Colonic mucosa (tissue), 4 donors: ENCODE measurements at regions not wholly inside any gene's neighbourhood (a gene's known extent, or its start where the extent isn't known, plus 50 kb on each side); places are given as distances from the start of the nearest gene placed in this dataset.

ENCODE experiments used
- DNase-seq: peaks from one replicate; pipeline ENCODE4 v3.0.0-alpha.2; 2020
- H3K27ac ChIP-seq: fragments of 200-600 bp; one replicate; pipeline ENCODE4 v1.8.0; 2021
- H3K27me3 ChIP-seq: fragments of 200-600 bp; one replicate; pipeline ENCODE4 v1.8.0; 2021
- H3K36me3 ChIP-seq: fragments of 200-600 bp; one replicate; pipeline ENCODE4 v1.8.0; 2021
- H3K4me1 ChIP-seq: fragments of 200-600 bp; one replicate; pipeline ENCODE4 v1.8.0; 2021; ENCODE audit warnings: mild to moderate bottlenecking
- H3K4me3 ChIP-seq: fragments of 200-600 bp; one replicate; pipeline ENCODE4 v1.8.0; 2021
- H3K9ac ChIP-seq, 2 donors: one replicate each; pipeline ENCODE4 v1.7.0; 2013; ENCODE audit warnings: control low read depth in 2 of 2, low read depth in 2 of 2, low read length in 2 of 2
- H3K9me3 ChIP-seq: fragments of 200-600 bp; one replicate; pipeline ENCODE4 v1.8.0; 2021
- intact Hi-C: fragments of 100-400 bp; cut with DNase I; formaldehyde crosslinking; loops from one replicate; pipeline ENCODE4 v1.14.1; 2022
- TF ChIP-seq, protein P1 (sequence below): fragments of 200-600 bp; IDR thresholded peaks from one replicate; pipeline ENCODE4 v1.8.0; 2022; ENCODE audit warnings: antibody characterized with exemption, mild to moderate bottlenecking
- donor health status: healthy.
- donor health status: DM: no; HTN: no; CAD: no.
- donor health status: DM: no; HTN: no; CAD: no.

- no peak for DNase-seq
- intact Hi-C loops = no loop called here
- H3K27ac ChIP-seq = no peak overlapping the region
- no peak overlapping the region for H3K9ac ChIP-seq
- H3K27me3 ChIP-seq = no peaks in the 10 kb centered on the region
- H3K36me3 ChIP-seq = no peaks in the 10 kb centered on the region
- TF ChIP-seq, protein P1, sequence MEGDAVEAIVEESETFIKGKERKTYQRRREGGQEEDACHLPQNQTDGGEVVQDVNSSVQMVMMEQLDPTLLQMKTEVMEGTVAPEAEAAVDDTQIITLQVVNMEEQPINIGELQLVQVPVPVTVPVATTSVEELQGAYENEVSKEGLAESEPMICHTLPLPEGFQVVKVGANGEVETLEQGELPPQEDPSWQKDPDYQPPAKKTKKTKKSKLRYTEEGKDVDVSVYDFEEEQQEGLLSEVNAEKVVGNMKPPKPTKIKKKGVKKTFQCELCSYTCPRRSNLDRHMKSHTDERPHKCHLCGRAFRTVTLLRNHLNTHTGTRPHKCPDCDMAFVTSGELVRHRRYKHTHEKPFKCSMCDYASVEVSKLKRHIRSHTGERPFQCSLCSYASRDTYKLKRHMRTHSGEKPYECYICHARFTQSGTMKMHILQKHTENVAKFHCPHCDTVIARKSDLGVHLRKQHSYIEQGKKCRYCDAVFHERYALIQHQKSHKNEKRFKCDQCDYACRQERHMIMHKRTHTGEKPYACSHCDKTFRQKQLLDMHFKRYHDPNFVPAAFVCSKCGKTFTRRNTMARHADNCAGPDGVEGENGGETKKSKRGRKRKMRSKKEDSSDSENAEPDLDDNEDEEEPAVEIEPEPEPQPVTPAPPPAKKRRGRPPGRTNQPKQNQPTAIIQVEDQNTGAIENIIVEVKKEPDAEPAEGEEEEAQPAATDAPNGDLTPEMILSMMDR = no peak
- H3K4me1 ChIP-seq = no peaks in the 10 kb centered on the region
- H3K9me3 ChIP-seq = peaks cover 3% of the 10 kb centered on the region
- no peak overlapping the region for H3K4me3 ChIP-seq
Measured at GRCh38 chr22:19648419-19648929, 65.8 kb upstream of the SEPTIN5 start.

DNA sequence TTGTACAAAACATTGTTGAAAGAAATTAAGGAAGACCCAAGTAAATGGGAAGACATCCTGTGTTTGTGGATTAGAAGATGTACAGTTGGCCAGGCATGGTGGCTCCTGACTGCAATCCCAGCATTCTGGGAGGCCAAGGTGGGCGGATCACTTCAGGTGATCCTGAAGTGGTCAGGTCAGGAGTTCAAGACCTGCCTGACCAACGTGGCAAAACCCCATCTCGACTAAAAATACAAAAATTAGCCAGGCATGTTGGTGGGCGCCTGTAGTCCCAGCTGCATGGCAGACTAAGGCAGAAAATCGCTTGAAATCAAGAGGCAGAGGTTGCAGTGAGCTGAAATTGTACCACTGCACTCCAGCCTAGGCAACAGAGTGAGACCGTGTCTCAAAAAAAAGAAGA, 62.0 kb upstream of the SEPTIN5 start:
- TF ChIP-seq, protein P1 = no peak
- Histone ChIP-seq H3K9ac (no peak overlapping the region), H3K27me3 (no peaks in the 10 kb centered on the region), H3K9me3 (peaks cover 3% of the 10 kb centered on the region), H3K36me3 (no peaks in the 10 kb centered on the region), H3K4me3 (no peak overlapping the region), H3K4me1 (no peaks in the 10 kb centered on the region), H3K27ac (no peak overlapping the region)
- DNase-seq = no peak
- intact Hi-C loops = no loop called here

- DNase-seq = no peak
- H3K4me3 ChIP-seq = no peak overlapping the region
- no peaks in the 10 kb centered on the region for H3K27me3 ChIP-seq
- TF ChIP-seq, protein P1 = no peak
- intact Hi-C loops = no loop called here
- H3K36me3 ChIP-seq = no peaks in the 10 kb centered on the region
- no peak overlapping the region for H3K9ac ChIP-seq
- H3K4me1 ChIP-seq = no peaks in the 10 kb centered on the region
- H3K27ac ChIP-seq = no peak overlapping the region
- no peaks in the 10 kb centered on the region for H3K9me3 ChIP-seq
Measured at GRCh38 chr22:19654338-19654987, 59.8 kb upstream of the SEPTIN5 start.

- intact Hi-C loops = no loop called here
- no peak for DNase-seq
- Histone ChIP-seq H3K36me3 (no peaks in the 10 kb centered on the region), H3K4me1 (no peaks in the 10 kb centered on the region), H3K27ac (no peak overlapping the region), H3K27me3 (no peaks in the 10 kb centered on the region), H3K4me3 (no peak overlapping the region), H3K9me3 (no peaks in the 10 kb centered on the region), H3K9ac (no peak overlapping the region)
- TF ChIP-seq, protein P1 = no peak
Measured at GRCh38 chr22:19655399-19655798, 58.9 kb upstream of the SEPTIN5 start.

DNA sequence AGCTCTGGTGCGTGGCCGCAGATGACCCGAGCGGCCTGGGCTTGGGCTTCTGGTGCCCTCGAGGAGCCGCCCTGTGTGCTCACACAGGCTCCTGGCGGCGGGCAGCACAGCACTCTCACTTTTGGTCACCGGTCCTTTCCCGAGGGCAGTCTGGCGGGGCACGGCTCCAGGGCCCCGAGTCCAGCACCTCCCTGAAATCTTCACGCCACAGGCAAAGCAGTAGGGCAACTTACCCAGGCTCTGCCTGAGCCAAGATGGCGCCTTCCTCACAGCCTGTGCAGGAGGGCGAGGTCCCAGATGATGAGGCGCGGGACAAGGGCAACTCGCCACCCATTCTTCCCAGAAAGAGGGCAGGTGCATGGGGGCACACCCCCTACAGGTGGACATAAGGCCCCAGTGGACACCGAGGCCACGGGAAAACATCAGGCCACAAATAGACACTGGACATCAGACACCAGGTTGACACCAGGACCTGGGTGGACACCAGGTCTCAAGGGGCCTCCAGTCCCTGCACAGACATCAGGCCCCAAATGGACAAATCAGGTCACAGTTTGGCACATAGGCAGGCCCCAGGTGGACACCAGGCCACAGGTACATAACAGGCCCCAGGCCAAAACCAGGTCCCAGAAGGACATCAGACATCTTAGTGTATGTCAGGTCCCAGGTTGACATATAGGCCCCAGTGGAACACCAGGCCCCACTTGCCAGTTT, 57.6 kb upstream of the SEPTIN5 start:
- DNase-seq = no peak
- Histone ChIP-seq H3K27ac (no peak overlapping the region), H3K4me3 (no peak overlapping the region), H3K9me3 (no peaks in the 10 kb centered on the region), H3K36me3 (no peaks in the 10 kb centered on the region), H3K9ac (no peak overlapping the region), H3K4me1 (no peaks in the 10 kb centered on the region), H3K27me3 (no peaks in the 10 kb centered on the region)
- TF ChIP-seq, protein P1 = no peak
- intact Hi-C loops = no loop called here
